Hepatocyte (in vitro differentiated cells): ENCODE measurements at regions not wholly inside any gene's neighbourhood (a gene's known extent, or its start where the extent isn't known, plus 50 kb on each side); places are given as distances from the start of the nearest gene placed in this dataset.

Source experiments
- EZH2 ChIP-seq: fragments of 200-600 bp; sonication (generic); IDR thresholded peaks from 2 replicates; pipeline ENCODE4 v1.6.1; 2016; ENCODE audit warnings: antibody characterized with exemption, mild to moderate bottlenecking, borderline replicate concordance
- TF ChIP-seq, protein P1 (sequence below): fragments of 200-600 bp; sonication (generic); IDR thresholded peaks from 2 replicates; pipeline ENCODE4 v1.5.1; 2016; ENCODE audit warnings: antibody characterized with exemption, mild to moderate bottlenecking; ENCODE audit not compliant: poor library complexity

DNA sequence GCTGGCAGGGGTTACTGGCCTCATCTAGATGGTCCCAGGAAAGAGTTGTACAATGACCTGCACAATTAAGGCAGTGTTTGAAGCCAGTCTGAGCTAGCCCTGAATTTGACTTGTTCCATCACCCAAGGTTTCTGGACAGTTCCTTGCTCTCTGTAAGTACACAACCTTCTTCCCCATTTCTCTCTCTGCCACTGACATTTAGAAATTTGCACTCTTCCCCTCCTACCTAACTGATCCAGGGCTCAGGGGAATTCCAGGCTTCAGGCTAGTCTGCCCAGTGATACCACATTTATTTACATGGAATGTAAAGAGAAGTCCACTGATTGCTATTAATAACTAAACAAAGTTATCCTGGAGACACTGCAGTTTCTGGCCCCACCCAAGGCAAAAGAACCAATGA lies 139.0 kb upstream of the GPR26 start:
- TF ChIP-seq, protein P1, sequence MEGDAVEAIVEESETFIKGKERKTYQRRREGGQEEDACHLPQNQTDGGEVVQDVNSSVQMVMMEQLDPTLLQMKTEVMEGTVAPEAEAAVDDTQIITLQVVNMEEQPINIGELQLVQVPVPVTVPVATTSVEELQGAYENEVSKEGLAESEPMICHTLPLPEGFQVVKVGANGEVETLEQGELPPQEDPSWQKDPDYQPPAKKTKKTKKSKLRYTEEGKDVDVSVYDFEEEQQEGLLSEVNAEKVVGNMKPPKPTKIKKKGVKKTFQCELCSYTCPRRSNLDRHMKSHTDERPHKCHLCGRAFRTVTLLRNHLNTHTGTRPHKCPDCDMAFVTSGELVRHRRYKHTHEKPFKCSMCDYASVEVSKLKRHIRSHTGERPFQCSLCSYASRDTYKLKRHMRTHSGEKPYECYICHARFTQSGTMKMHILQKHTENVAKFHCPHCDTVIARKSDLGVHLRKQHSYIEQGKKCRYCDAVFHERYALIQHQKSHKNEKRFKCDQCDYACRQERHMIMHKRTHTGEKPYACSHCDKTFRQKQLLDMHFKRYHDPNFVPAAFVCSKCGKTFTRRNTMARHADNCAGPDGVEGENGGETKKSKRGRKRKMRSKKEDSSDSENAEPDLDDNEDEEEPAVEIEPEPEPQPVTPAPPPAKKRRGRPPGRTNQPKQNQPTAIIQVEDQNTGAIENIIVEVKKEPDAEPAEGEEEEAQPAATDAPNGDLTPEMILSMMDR, result no peak
- TF ChIP-seq EZH2, result no peak
